ENCODE measurements at regions not wholly inside any gene's neighbourhood (a gene's known extent, or its start where the extent isn't known, plus 50 kb on each side); places are given as distances from the start of the nearest gene placed in this dataset.

- no peak for DNase-seq
Observed at GRCh38 chr3:194265996-194266964, 84.8 kb downstream of the CPN2 start.

DNA sequence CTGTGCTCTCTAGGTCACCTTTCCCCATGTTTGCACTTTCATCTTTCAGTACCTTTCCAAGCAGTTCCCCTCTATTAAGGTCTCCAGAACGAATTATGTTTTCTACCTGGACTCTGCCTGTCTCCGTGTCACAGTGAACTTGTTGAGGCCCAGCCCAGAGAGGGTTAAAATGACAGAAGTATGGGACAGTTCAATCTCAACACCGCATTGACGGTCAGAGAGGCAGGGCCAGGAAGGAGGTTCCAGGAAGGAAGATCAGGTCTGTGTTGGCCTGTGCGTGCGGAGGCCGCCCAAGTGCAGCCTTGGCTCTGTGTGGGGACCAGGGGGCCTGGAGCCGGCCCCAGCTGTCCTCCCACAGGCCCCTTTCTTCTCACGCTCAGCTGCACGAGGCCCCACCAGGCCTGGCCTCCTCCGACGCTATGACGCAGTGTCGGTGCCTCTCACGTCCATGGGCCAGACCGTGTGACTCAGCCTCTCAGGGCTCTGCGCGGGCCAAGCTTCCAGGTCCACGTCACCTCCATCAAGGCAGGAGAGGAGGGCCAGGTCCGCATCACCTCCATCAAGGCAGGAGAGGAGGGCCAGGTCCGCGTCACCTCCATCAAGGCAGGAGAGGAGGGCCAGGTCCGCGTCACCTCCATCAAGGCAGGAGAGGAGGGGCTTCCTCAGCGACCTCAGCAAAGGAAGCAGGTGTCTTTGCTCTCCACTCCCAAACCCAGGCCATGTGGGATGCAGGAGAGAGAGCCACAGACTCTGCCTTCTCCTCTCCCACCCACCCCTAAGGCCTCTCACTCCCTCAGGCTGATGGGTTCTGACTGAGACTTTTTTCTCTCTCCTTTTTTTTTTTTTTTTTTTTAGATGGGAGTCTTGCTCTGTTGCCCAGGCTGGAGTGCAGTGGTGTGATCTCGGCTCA is 83.1 kb downstream of the CPN2 start:
- no peak for DNase-seq

- DNase-seq, result no peak
Observed at GRCh38 chr3:194268654-194269512, 82.2 kb downstream of the CPN2 start.

GRCh38 chr3:194269610-194270145 is 81.5 kb downstream of the CPN2 start:
- DNase-seq, result no peak

DNA sequence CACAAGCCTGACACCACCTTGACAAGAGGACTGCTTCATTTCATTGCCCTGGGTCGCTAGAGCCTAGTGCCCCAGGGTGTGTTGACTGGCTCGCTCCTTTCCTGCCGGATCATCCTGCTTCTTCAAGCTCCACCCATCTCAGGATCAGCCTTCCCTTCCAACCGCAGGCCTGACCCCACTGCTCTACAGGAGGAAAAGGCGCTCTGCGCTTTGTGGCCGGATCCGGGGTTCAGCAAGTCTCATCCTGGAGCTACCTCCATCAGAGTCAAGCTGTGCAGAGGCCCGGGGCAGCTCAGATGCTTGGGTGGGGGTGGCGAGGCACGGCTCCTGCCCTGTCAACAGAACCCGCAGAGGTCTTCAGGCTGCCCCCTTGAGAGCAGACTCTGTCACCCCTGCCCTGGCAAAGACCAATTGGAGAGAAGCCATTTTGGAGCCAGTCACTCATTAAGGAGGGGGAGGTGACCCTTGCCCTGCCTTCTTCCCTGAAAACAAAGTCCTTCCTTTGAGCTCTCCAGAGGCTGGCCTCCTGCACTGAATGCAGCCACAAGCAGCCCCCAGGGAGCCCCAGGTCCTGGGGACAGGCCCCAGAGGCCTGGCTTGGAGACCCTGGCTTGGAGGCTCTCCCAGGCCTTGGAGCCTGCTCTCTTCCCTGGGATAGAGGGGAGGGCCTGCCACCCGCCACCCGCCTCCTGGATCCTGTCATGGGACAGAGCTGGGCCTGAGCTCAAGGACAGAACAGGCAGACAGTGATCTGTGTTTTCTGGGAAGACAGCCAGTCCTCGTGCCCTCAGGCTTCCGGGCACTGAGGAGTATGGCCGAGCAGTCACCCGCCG is 80.3 kb downstream of the CPN2 start:
- no peak for DNase-seq

DNA sequence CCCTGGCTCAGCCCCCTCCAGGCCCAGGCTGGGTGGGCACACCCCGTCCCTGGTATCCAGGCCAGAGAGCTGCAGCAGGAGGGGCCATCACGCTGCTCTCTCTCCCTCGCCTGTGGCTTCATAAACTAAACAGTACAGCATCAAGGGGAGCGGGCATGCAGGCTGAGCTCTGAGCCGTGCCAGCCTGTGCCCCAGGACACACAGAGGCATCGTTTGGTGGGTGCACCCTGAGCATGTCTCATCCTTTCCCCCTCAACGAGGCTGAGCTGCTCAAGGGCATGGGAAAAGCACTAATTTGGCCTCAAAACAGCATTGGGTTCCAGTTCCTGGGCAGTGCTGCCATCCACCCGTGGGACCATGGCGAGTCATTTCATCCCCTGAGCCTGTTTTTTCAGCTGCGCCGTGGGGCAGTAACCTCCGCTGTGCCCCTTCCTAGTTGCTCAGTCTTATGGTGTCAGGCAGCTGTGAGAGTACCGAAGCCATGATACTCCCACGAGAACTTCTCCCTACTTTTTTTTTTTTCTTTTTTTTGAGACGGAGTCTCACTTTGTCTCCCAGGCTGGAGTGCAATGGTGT is 79.6 kb downstream of the CPN2 start:
- no peak for DNase-seq

DNA sequence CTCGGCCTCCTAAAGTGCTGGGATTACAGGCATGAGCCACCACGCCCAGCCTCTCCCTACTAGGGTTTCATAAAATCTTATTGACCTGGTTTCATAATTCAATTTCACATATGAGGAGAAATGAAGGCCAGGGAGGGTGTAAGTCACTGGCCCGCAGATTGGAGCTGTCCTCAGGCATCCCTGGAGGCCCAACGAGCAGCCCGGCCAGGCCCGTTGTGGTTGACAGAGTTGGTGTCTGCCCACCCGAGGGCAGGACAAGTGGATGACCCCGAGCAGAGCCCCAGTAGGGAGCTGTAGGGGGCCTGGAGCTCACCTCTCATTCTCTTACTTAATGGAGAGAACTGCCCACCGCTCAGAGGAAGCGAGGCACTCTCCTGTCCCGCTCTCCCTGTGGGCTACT is 78.9 kb downstream of the CPN2 start:
- DNase-seq, result no peak

DNA sequence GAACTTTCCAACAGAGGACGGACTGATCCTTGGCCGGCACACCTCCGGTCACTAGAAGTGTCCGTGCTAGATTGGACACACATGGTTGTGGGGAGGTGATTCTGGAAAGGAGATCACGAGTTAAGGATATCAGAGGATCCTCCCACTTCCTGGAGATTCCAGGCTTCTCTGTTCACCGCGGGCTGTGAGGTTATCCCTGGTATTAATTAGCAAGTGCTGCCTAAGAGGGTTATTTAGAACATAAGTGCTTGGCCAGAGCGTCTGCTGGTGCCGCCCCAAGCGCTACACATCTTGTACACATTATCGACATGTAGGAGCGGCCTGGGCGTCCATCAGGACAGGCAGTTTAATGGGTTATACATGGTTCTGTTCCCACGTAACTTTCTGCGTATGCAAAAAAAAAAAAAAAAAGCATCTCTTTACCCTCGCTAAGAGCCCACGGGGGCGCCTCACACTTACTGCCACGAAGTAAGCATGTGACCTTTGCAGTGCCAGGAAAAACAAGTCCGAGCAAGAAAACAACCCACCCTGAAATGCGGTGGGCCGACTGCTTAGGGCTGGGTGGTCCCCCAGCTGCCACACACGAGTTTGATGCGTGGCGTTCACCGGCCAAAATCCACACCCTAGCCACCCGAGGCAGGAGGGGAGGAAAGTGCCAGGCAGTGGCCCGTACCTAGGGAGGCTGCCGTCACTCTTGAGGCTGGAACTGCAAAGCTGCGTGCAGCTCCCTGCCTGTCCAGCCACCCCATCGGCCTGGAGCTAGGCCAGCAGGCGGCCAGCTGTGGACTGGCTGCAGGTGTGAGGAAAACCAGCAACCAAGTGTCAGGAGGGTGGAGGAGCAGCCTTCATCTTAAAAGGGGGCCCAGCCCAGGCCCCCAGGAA is 78.0 kb downstream of the CPN2 start:
- DNase-seq, result no peak

DNA sequence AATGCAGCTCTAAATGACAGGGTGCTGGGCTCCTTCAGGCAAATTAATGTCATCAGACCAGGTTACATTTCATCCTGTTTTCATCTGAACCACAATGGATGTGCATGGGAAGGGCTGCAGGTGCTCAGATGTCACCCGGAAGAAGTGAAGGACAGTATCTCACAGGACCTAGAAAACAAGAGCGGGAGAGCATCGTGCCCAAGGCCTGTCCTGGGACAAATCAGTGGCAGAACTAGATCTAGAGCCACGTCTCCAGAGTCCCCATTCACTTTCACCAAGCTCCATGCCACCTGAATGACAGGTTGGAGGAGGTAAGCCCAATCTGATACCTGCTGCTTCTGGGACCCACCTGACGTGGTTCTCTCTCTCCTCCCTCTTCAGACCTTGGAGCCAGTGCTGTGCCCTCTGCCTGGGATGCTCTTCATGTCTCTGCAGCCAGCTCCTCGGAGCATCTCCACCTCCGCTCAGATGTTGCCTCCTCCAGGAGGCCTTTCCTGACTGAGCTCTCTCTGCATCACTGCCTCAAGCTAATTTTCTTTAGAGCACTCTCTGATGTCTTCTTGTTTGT is 77.3 kb downstream of the CPN2 start:
- no peak for DNase-seq

GRCh38 chr3:194274424-194275085 is 76.6 kb downstream of the CPN2 start:
- no peak for DNase-seq

GRCh38 chr3:194275291-194275690 is 75.8 kb downstream of the CPN2 start:
- no peak for DNase-seq

GRCh38 chr3:194275721-194276120 is 75.4 kb downstream of the CPN2 start:
- no peak for DNase-seq

DNA sequence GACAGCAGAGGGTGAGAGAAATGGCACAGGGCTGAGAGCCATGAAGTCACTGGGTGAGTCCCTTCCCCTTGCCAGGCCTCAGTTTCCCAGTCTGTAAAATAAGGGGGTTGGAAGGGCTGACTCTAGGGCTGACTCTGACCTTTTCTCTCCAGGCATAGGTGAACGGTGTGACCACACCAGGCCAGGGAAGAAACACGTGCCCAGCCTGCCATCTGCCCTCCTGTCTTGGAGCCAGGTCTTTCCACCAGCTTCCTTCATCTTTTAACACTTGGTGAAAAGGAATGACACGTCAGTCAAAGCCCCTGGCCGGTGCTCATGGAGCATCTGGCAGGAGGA is 74.4 kb downstream of the CPN2 start:
- DNase-seq, result no peak

- DNase-seq, result no peak
Observed at GRCh38 chr3:194277104-194277785, 73.9 kb downstream of the CPN2 start.

DNA sequence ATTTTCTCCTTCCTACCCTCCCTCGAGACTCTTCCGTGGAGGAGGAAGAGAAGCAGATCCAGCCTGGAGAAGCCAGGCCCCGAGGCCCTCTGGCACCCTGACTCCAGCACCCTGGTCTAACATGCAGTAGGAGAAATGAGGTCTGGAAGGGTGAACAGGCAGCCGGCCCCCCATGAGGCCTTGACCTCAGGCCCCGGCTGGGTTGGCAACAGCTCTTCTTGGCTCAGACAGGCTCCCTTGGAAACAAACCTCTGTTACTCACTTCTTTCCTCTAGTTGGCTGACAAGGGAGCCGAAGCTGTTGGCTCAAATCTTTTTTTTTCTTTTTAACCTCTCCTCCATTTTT is 73.4 kb downstream of the CPN2 start:
- no peak for DNase-seq

DNA sequence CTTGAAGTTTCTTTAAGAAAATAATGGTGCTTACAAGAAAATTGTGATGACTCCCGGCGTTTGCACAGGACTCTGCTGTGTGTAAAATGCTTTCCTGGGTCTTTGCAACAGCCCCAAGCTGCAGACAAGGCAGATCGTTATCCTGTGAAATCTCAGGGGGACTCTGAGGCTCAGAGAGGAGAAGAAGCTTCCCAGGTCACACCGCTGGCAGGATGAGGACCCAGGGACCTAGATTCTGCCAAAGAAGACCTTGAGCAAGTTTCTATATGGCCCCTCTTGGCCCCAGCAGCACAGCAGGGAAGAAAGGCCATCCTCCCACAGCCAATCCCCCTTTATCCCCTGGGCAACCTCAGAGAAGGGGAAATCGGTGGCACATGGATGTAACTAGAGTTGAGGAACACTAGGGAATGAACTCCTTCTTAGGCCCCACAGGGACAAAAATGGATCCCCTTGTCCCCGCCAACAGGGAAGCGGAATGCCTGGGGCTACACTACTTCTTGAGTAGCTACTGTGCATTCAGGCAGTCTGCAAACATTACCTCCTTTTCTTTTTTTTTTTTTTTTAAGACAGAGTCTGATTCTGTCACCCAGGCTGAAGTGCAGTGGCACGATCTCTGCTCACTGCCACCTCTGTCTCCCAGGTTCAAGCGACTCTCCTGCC is 72.8 kb downstream of the CPN2 start:
- DNase-seq, result no peak

DNA sequence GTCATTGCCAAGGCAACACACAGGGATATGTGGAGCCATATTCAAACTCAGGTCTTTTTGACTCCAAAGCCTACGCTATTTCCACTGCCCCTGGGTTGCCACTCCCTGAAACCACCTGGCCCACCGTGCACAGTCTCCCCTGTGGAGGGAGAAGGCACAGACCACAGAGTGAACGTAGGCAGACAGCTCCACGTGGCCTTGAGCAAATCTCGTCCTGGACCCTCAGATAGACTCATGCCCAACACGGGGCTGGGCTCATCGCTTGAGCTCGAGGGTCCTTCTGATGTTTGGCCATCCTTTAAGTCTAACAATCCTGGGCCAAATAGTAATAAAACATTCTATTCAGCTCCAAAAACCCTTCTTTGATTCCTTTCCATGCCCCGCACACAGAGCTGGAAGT is 72.0 kb downstream of the CPN2 start:
- DNase-seq, result no peak

DNA sequence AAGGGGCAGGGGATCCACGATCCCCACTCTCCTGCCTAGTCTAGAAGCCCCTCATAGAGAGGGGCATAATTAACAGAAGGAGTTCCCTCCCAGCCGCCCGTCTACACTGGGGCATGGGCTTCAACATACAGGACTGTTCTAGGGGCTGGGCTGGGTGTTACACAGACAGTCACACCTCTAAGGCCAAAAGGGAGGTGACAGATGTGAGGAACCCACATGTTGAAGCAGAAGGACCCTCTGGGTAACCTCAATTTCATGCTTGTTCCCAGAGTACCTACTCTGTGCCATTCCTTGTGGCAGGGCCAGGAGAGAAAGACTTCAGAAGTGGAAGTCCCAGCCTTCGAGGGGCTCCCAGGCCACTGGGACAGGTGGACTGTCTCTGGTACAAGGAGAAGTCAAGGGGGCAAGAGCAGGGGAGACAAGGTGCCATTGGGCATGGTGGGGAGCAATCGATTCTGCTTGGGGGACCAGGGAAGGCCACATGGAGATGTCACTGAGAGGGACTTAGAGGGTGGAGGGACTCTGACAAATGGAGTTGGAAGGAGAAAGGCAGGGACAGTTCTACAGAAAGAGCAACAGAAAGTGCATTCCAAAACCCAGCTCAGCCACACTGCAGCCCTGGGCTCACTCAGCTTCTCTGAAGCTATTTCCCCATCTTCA is 71.3 kb downstream of the CPN2 start:
- no peak for DNase-seq

Data from stimulated activated naive CD4-positive, alpha-beta T cell treated with Interleukin-2 at 50 U/mL for 16 hours (primary cell).